RKO (cell line): ENCODE measurements at regions not wholly inside any gene's neighbourhood (a gene's known extent, or its start where the extent isn't known, plus 50 kb on each side); places are given as distances from the start of the nearest gene placed in this dataset.

ENCODE experiments used
- DNase-seq: peaks from one replicate; pipeline ENCODE4 v3.0.0-alpha.2; 2016; ENCODE audit warnings: low spot score

GRCh38 chr3:72372161-72372560 lies 476.1 kb downstream of the SHQ1 start:
- no peak for DNase-seq

- DNase-seq, result no peak
Observed at GRCh38 chr3:72371431-72371830, 476.8 kb downstream of the SHQ1 start.

- no peak for DNase-seq
Observed at GRCh38 chr3:72370947-72371346, 477.3 kb downstream of the SHQ1 start.

GRCh38 chr3:72369681-72370080 lies 478.6 kb downstream of the SHQ1 start:
- no peak for DNase-seq

GRCh38 chr3:72368331-72368975 lies 479.8 kb downstream of the SHQ1 start:
- no peak for DNase-seq

GRCh38 chr3:72361990-72362389 lies 486.3 kb downstream of the SHQ1 start:
- DNase-seq, result no peak

GRCh38 chr3:72359743-72360142 lies 488.5 kb downstream of the SHQ1 start:
- no peak for DNase-seq

GRCh38 chr3:72355168-72355567 lies 493.1 kb downstream of the SHQ1 start:
- no peak for DNase-seq

- no peak for DNase-seq
Observed at GRCh38 chr3:72354486-72354885, 493.8 kb downstream of the SHQ1 start.

- no peak for DNase-seq
Observed at GRCh38 chr3:72353236-72354128, 494.8 kb downstream of the SHQ1 start.

- no peak for DNase-seq
Observed at GRCh38 chr3:72352176-72352575, 496.1 kb downstream of the SHQ1 start.

GRCh38 chr3:72351536-72351935 lies 496.7 kb downstream of the SHQ1 start:
- no peak for DNase-seq

GRCh38 chr3:72350761-72351505 lies 497.3 kb downstream of the SHQ1 start:
- DNase-seq, result no peak

GRCh38 chr3:72348357-72348756 lies 499.9 kb downstream of the SHQ1 start:
- no peak for DNase-seq

GRCh38 chr3:72347819-72348319 lies 500.4 kb downstream of the SHQ1 start:
- no peak for DNase-seq

GRCh38 chr3:72346526-72346926 lies 501.7 kb downstream of the SHQ1 start:
- no peak for DNase-seq

- no peak for DNase-seq
Observed at GRCh38 chr3:72345980-72346379, 502.3 kb downstream of the SHQ1 start.

GRCh38 chr3:72345237-72345878 lies 502.9 kb downstream of the SHQ1 start:
- DNase-seq, result no peak

- DNase-seq, result no peak
Observed at GRCh38 chr3:72344647-72345046, 503.6 kb downstream of the SHQ1 start.

- DNase-seq, result no peak
Observed at GRCh38 chr3:72344236-72344635, 504.0 kb downstream of the SHQ1 start.

- no peak for DNase-seq
Observed at GRCh38 chr3:72343078-72343477, 505.2 kb downstream of the SHQ1 start.

GRCh38 chr3:72342450-72342849 lies 505.8 kb downstream of the SHQ1 start:
- DNase-seq, result no peak
